PFSK-1 (cell line): ENCODE measurements at regions not wholly inside any gene's neighbourhood (a gene's known extent, or its start where the extent isn't known, plus 50 kb on each side); places are given as distances from the start of the nearest gene placed in this dataset.

Experiments
- POLR2AphosphoS5 ChIP-seq: IDR thresholded peaks from 2 replicates; pipeline ENCODE4 v1.6.1; 2012; ENCODE audit warnings: low read depth, mild to moderate bottlenecking, control low read depth, low read length, moderate library complexity
- TF ChIP-seq, protein P1 (sequence below), 2 experiments: IDR thresholded peaks; 2 replicates each; pipeline versions ENCODE4 v1.6.1 to v1.8.0; 2011 to 2012; ENCODE audit warnings: low read depth in 2 of 2, low read length in 2 of 2, control low read depth in 1 of 2, inconsistent platforms in 1 of 2, mild to moderate bottlenecking in 1 of 2, moderate library complexity in 1 of 2; ENCODE audit not compliant: insufficient read depth in 1 of 2

DNA sequence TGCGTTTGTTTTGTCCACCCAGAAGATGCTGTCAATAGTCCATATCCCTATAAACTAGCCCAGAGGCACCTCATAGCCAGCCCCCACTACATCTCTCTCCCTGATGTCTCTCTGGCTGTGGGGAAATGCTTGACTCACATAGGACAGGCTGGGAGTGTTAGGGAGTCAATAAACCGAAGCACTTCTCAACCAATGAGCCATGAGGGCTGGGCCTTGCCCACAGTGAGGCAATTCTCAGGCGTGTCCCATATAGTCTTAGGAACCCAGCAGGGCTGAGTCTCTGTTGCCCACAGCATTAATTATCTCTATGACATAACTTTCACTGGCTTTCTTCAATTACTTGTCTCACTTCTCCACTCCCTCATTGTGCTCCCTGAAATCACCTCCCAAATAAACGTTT lies 387.3 kb upstream of the CDH11 start:
- TF ChIP-seq, protein P1, sequence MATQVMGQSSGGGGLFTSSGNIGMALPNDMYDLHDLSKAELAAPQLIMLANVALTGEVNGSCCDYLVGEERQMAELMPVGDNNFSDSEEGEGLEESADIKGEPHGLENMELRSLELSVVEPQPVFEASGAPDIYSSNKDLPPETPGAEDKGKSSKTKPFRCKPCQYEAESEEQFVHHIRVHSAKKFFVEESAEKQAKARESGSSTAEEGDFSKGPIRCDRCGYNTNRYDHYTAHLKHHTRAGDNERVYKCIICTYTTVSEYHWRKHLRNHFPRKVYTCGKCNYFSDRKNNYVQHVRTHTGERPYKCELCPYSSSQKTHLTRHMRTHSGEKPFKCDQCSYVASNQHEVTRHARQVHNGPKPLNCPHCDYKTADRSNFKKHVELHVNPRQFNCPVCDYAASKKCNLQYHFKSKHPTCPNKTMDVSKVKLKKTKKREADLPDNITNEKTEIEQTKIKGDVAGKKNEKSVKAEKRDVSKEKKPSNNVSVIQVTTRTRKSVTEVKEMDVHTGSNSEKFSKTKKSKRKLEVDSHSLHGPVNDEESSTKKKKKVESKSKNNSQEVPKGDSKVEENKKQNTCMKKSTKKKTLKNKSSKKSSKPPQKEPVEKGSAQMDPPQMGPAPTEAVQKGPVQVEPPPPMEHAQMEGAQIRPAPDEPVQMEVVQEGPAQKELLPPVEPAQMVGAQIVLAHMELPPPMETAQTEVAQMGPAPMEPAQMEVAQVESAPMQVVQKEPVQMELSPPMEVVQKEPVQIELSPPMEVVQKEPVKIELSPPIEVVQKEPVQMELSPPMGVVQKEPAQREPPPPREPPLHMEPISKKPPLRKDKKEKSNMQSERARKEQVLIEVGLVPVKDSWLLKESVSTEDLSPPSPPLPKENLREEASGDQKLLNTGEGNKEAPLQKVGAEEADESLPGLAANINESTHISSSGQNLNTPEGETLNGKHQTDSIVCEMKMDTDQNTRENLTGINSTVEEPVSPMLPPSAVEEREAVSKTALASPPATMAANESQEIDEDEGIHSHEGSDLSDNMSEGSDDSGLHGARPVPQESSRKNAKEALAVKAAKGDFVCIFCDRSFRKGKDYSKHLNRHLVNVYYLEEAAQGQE (IDR thresholded peaks at IDR 0.05; ENCODE audit: insufficient read depth in 1 of 2, low read depth in 2 of 2, low read length in 2 of 2), result no peak
- no peak for TF ChIP-seq POLR2AphosphoS5
